Activated CD4-positive, CD25-positive, alpha-beta regulatory T cell treated with anti-CD3 and anti-CD28 coated beads, Interleukin-2, amount 50 U/mL, for 24 hours (primary cell): ENCODE measurements at regions not wholly inside any gene's neighbourhood (a gene's known extent, or its start where the extent isn't known, plus 50 kb on each side); places are given as distances from the start of the nearest gene placed in this dataset.
"Not testable (repeated sequence)": the region's sequence is repeated elsewhere in the genome, so short reads cannot be mapped to it uniquely, and the experiment has no call there.

Experiments
- ATAC-seq, 2 donors: fragments of 150-1000 bp; cut with Tn5 transposase; one replicate each; pipeline ENCODE4 v1.10.0; 2021; ENCODE audit warnings: mild to moderate bottlenecking in 1 of 2, moderate library complexity in 1 of 2

GRCh38 chr7:126166645-126167044 is 1086.1 kb downstream of the GRM8 start:
- ATAC-seq = no peak

GRCh38 chr7:126163647-126164046 is 1089.1 kb downstream of the GRM8 start:
- no peak for ATAC-seq

GRCh38 chr7:126157391-126157790 is 1095.3 kb downstream of the GRM8 start:
- no peak for ATAC-seq

- ATAC-seq = no peak
These were observed 1102.3 kb downstream of the GRM8 start for GRCh38 chr7:126150278-126150958.

- ATAC-seq = no peak
These were observed 1111.8 kb downstream of the GRM8 start for GRCh38 chr7:126140858-126141466.

GRCh38 chr7:126119981-126120380 is 1132.8 kb downstream of the GRM8 start:
- ATAC-seq = no peak

- ATAC-seq = no peak
These were observed 1149.2 kb downstream of the GRM8 start for GRCh38 chr7:126103582-126103981.

GRCh38 chr7:126083014-126083413 is 1153.4 kb upstream of the POT1 start:
- ATAC-seq = no peak

- no peak for ATAC-seq
These were observed 1150.0 kb upstream of the POT1 start for GRCh38 chr7:126079581-126079980.

GRCh38 chr7:126079151-126079550 is 1149.5 kb upstream of the POT1 start:
- ATAC-seq = no peak

GRCh38 chr7:126065766-126066165 is 1136.1 kb upstream of the POT1 start:
- ATAC-seq = no peak

- ATAC-seq = no peak
These were observed 1128.4 kb upstream of the POT1 start for GRCh38 chr7:126057979-126058378.

- ATAC-seq = not testable (repeated sequence)
These were observed 1127.0 kb upstream of the POT1 start for GRCh38 chr7:126056613-126057012.

GRCh38 chr7:126052229-126052628 is 1122.6 kb upstream of the POT1 start:
- ATAC-seq = no peak

GRCh38 chr7:126044662-126045061 is 1115.0 kb upstream of the POT1 start:
- no peak for ATAC-seq

GRCh38 chr7:126041472-126041871 is 1111.8 kb upstream of the POT1 start:
- ATAC-seq = no peak

- ATAC-seq = no peak
These were observed 1110.8 kb upstream of the POT1 start for GRCh38 chr7:126040114-126041045.

- no peak for ATAC-seq
These were observed 1096.9 kb upstream of the POT1 start for GRCh38 chr7:126026421-126027088.

GRCh38 chr7:126022452-126022851 is 1092.8 kb upstream of the POT1 start:
- ATAC-seq = no peak

- ATAC-seq = no peak
These were observed 1087.1 kb upstream of the POT1 start for GRCh38 chr7:126016722-126017121.

- ATAC-seq = no peak
These were observed 1075.4 kb upstream of the POT1 start for GRCh38 chr7:126005064-126005463.

GRCh38 chr7:126001349-126001748 is 1071.7 kb upstream of the POT1 start:
- no peak for ATAC-seq

- ATAC-seq = no peak
These were observed 1055.2 kb upstream of the POT1 start for GRCh38 chr7:125984795-125985194.
